T-cell (primary cell): ENCODE measurements at regions not wholly inside any gene's neighbourhood (a gene's known extent, or its start where the extent isn't known, plus 50 kb on each side); places are given as distances from the start of the nearest gene placed in this dataset.
"Not testable (repeated sequence)": the region's sequence is repeated elsewhere in the genome, so short reads cannot be mapped to it uniquely, and the experiment has no call there.

Source experiments
- ATAC-seq, 4 experiments: fragments of 200-7000 bp in 3 of 4; fragments of 150-1000 bp in 1 of 4; cut with Tn5 transposase; replicated peaks in 1 of 4; 1 replicate in 3 of 4; 2 replicates in 1 of 4; pipeline ENCODE4 v1.10.0; 2021; ENCODE audit warnings: moderate library complexity in 3 of 4, mild to moderate bottlenecking in 2 of 4, moderate number of reproducible peaks in 1 of 4
- CTCF ChIA-PET, 2 donors: fragments of 300-600 bp; sonication (Branson Sonifier 250); formaldehyde crosslinking; loops; one replicate each; lab custom pipeline; 2022; ENCODE audit warnings: antibody characterized with exemption in 2 of 2; lab: Charles Lee
- POLR2A ChIA-PET, 2 donors: fragments of 300-600 bp; sonication (Branson Sonifier 250); formaldehyde crosslinking; loops; one replicate each; lab custom pipeline; 2022; ENCODE audit warnings: antibody characterized with exemption in 2 of 2; lab: Charles Lee
- DNase-seq, 35 experiments: peaks; one replicate each; pipeline versions ENCODE4 v3.0.0 to v3.0.0-alpha.2; 2013 to 2023
- H3K27ac ChIP-seq: one replicate; pipeline ENCODE4 v1.5.1; 2013; ENCODE audit warnings: low read length
- H3K27me3 ChIP-seq, 2 experiments: replicated peaks in 1 of 2; 1 replicate in 1 of 2; 2 replicates in 1 of 2; pipeline versions ENCODE4 v1.6.1 to v1.7.0; 2013; ENCODE audit warnings: low read length in 1 of 2, mixed read lengths in 1 of 2; ENCODE audit not compliant: control insufficient read depth in 2 of 2, insufficient read depth in 2 of 2; ENCODE audit errors: extremely low read depth in 1 of 2
- H3K36me3 ChIP-seq, 2 donors: 1 replicate in 1 of 2; 2 replicates in 1 of 2; pipeline versions ENCODE4 v1.6.1 to v1.7.0; 2013; ENCODE audit warnings: low read length in 1 of 2; ENCODE audit not compliant: control insufficient read depth in 2 of 2, insufficient read depth in 1 of 2; ENCODE audit errors: extremely low read depth in 1 of 2
- H3K4me1 ChIP-seq, 2 experiments: 1 replicate in 1 of 2; 2 replicates in 1 of 2; pipeline versions ENCODE4 v1.6.1 to v1.7.0; 2013; ENCODE audit warnings: low read length in 2 of 2, mixed read lengths in 1 of 2; ENCODE audit not compliant: insufficient read depth in 2 of 2, control insufficient read depth in 1 of 2; ENCODE audit errors: extremely low read depth in 1 of 2
- H3K4me3 ChIP-seq, 2 donors: 1 replicate in 1 of 2; 2 replicates in 1 of 2; pipeline versions ENCODE4 v1.5.1 to v1.7.0; 2013; ENCODE audit warnings: mild to moderate bottlenecking in 2 of 2, low read length in 1 of 2, moderate library complexity in 1 of 2; ENCODE audit not compliant: control insufficient read depth in 1 of 2; ENCODE audit errors: extremely low read depth in 1 of 2
- H3K9me3 ChIP-seq: 2 replicates; pipeline ENCODE4 v1.7.0; 2013
- H3K27ac Mint-ChIP-seq, 2 donors: one replicate each; pipeline ENCODE4 v1.8.0; 2020 to 2021; ENCODE audit warnings: mild to moderate bottlenecking in 2 of 2, mixed read lengths in 2 of 2
- H3K27me3 Mint-ChIP-seq, 2 donors: one replicate each; pipeline ENCODE4 v1.8.0; 2021 to 2022; ENCODE audit warnings: mixed read lengths in 2 of 2
- H3K36me3 Mint-ChIP-seq: one replicate; pipeline ENCODE4 v1.8.0; 2021; ENCODE audit warnings: mixed read lengths
- H3K4me1 Mint-ChIP-seq, 3 donors: one replicate each; pipeline ENCODE4 v1.8.0; 2020 to 2022; ENCODE audit warnings: mixed read lengths in 3 of 3, mild to moderate bottlenecking in 1 of 3
- H3K4me3 Mint-ChIP-seq, 3 donors: one replicate each; pipeline ENCODE4 v1.8.0; 2020 to 2022; ENCODE audit warnings: mild to moderate bottlenecking in 3 of 3, mixed read lengths in 3 of 3, moderate library complexity in 3 of 3
- H3K9me3 Mint-ChIP-seq, 3 donors: one replicate each; pipeline ENCODE4 v1.8.0; 2020 to 2022; ENCODE audit warnings: mixed read lengths in 3 of 3
- WGBS: methylation state at CpG from one replicate; pipeline ENCODE4 v1.1.5; 2013; ENCODE audit warnings: missing lambda C conversion rate; ENCODE audit not compliant: insufficient coverage; 5-methylcytosine and 5-hydroxymethylcytosine counted together

GRCh38 chr15:34653326-34653725, 69.9 kb upstream of the GOLGA8B start:
- H3K4me1 Mint-ChIP-seq, H3K9me3 Mint-ChIP-seq, ATAC-seq, H3K4me1 ChIP-seq, POLR2A ChIA-PET, H3K27ac Mint-ChIP-seq, H3K36me3 ChIP-seq, H3K9me3 ChIP-seq, H3K4me3 Mint-ChIP-seq, CTCF ChIA-PET, H3K27me3 ChIP-seq, DNase-seq, H3K4me3 ChIP-seq, H3K36me3 Mint-ChIP-seq, H3K27ac ChIP-seq: not testable (repeated sequence)
- H3K27me3 Mint-ChIP-seq: peaks cover 18 to 29% of the 10 kb centered on the region in 2 donors
- WGBS: no CpG with 5 or more reads among the region's 3 CpGs

GRCh38 chr15:34652726-34653033, 69.2 kb upstream of the GOLGA8B start:
- no peaks in the 10 kb centered on the region for H3K36me3 ChIP-seq
- H3K27me3 ChIP-seq: no peaks in the 10 kb centered on the region
- H3K9me3 Mint-ChIP-seq: no peaks in the 10 kb centered on the region
- H3K36me3 Mint-ChIP-seq: no peaks in the 10 kb centered on the region
- H3K4me3 ChIP-seq: no peak overlapping the region
- H3K4me1 Mint-ChIP-seq: peaks cover 2 to 5% (median 4%) of the 10 kb centered on the region in 3 donors
- no peak overlapping the region for H3K4me3 Mint-ChIP-seq
- peaks cover 16 to 27% of the 10 kb centered on the region in 2 donors for H3K27me3 Mint-ChIP-seq
- H3K27ac ChIP-seq: no peak overlapping the region
- no peak for DNase-seq
- H3K27ac Mint-ChIP-seq: no peak overlapping the region
- ATAC-seq: no peak
- H3K9me3 ChIP-seq: no peaks in the 10 kb centered on the region
- POLR2A ChIA-PET: no interaction called here
- no peaks in the 10 kb centered on the region for H3K4me1 ChIP-seq
- CTCF ChIA-PET: no interaction called here

DNA sequence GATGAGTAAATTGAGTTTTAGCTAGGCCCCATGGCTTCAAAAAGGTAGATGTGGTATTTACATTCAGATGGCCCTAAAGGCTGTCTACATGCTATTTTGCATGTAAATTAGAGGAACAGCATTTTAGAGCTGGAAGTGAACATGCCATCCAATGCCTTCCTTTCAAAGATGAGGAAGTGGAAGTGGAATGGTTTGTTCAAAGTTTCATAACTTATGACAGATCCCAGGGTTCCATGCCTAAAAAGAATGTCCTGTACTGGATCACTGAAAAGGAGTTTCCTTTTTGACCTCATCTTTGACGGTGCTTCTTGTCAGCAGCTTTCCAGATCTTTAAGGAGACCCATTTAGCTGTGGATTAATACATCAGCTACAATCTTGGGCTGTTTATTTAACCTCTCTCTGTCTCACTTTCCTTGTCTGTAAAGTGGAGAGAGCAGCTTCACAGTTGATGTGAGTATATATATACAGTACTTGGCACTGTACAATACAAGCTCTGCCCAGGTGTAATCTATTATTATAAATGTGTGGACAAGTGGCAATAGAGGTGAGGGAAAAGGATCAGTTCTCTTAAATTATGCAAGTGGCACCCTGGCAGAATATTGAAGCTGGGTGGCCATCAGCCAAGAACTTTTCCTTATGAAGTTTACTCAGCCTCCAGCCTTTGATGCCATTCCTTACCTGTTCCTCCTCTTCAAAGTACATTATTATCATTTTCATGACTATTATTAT, 68.7 kb upstream of the GOLGA8B start:
- ChIA-PET CTCF (no interaction called here), POLR2A (no interaction called here)
- Histone ChIP-seq H3K9me3 (no peaks in the 10 kb centered on the region), H3K4me3 (no peak overlapping the region), H3K27ac (no peak overlapping the region), H3K4me1 (no peaks in the 10 kb centered on the region), H3K27me3 (no peaks in the 10 kb centered on the region), H3K36me3 (no peaks in the 10 kb centered on the region)
- ATAC-seq (no peak), DNase-seq (no peak)
- Mint-ChIP-seq H3K36me3 (no peaks in the 10 kb centered on the region), H3K9me3 (no peaks in the 10 kb centered on the region), H3K27me3 (peaks cover 13 to 22% of the 10 kb centered on the region in 2 donors), H3K4me1 (peaks cover 2 to 5% (median 4%) of the 10 kb centered on the region in 3 donors), H3K27ac (no peak overlapping the region), H3K4me3 (no peak overlapping the region)
- WGBS: no CpG with 5 or more reads among the region's 1 CpG

DNA sequence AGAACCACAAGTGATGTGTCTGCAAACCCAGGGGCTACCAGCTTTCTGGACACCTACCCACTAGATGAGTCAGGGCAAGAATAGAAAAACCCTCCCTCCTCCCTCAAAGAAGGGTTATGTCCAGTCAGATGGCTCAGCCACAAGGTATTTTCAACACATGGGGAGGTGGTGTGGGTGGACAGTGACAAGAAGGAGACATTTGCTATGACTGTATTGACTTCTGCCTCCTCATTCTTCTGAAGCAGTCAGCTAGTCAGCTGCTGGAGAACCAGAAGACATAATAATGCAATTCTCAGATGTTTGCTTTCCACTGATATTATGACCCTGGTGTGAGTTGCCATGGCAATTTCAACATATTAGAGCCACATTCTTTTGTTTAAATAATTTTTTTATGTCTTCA, 66.7 kb upstream of the GOLGA8B start:
- ATAC-seq (no peak), DNase-seq (no peak)
- H3K27me3 Mint-ChIP-seq: peaks cover 7 to 13% of the 10 kb centered on the region in 2 donors
- H3K4me3 Mint-ChIP-seq: no peak overlapping the region
- Histone ChIP-seq H3K9me3 (no peaks in the 10 kb centered on the region), H3K4me3 (no peak overlapping the region), H3K4me1 (no peaks in the 10 kb centered on the region), H3K27me3 (no peaks in the 10 kb centered on the region), H3K27ac (no peak overlapping the region), H3K36me3 (no peaks in the 10 kb centered on the region)
- H3K9me3 Mint-ChIP-seq: no peaks in the 10 kb centered on the region
- H3K4me1 Mint-ChIP-seq: peaks cover 2 to 5% (median 4%) of the 10 kb centered on the region in 3 donors
- no peak overlapping the region for H3K27ac Mint-ChIP-seq
- H3K36me3 Mint-ChIP-seq: no peaks in the 10 kb centered on the region
- ChIA-PET POLR2A (no interaction called here), CTCF (no interaction called here)

GRCh38 chr15:34648294-34648631, 64.8 kb upstream of the GOLGA8B start:
- Histone ChIP-seq H3K27ac (no peak overlapping the region), H3K36me3 (no peaks in the 10 kb centered on the region), H3K4me1 (no peaks in the 10 kb centered on the region), H3K27me3 (peaks cover 0 to under 1% of the 10 kb centered on the region in 2 experiments), H3K4me3 (no peak overlapping the region), H3K9me3 (no peaks in the 10 kb centered on the region)
- Mint-ChIP-seq H3K36me3 (no peaks in the 10 kb centered on the region), H3K9me3 (peaks cover 0 to 4% (median 3%) of the 10 kb centered on the region in 3 donors), H3K27me3 (peaks cover 11 to 24% of the 10 kb centered on the region in 2 donors), H3K27ac (no peak overlapping the region), H3K4me3 (no peak overlapping the region), H3K4me1 (peaks cover 2 to 5% (median 4%) of the 10 kb centered on the region in 3 donors)
- WGBS: 81% methylated on average over 2 of the region's 4 CpGs
- ATAC-seq (no peak), DNase-seq (no peak)
- ChIA-PET POLR2A (no interaction called here), CTCF (interaction anchor here in 1 of 2 donors (0.6 kb wide), 1 partner anchor 798 kb away, joined by 5 read pairs; no protein-coding TSS in a partner anchor)

DNA sequence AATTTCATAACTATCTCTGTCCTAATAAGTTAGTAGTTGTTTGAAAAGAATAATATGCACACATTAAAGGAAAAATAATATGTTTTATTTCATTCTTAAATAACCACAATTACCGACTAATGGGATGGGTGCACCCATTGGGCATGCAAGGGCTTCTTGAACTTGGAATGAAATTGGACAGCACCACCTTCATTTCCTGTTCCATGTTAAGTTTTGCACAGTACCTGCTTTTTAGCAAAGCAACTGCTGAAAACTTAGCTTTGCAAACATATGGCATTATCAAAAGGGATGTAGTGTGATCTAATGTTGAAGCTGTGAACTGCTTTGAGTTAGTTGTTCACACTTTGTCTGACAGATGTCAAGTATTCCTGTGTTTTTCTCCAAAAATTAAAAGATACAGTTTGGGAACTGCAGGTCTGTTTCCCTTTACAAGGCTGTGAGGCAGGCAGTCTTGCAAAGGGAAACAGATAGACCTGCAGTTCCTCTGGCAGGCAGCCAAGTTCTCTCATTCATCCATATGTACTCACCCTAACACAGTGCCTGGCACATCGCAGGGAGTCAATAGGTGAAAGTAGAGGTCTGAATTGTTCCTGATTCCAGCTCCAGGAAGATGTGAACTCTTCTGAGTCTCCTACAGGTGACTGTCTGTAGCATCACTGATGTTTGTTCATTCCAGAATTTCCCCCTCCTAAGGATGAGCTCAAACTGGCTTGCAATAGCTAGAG, 64.3 kb upstream of the GOLGA8B start:
- no peak overlapping the region for H3K4me3 Mint-ChIP-seq
- Histone ChIP-seq H3K36me3 (no peaks in the 10 kb centered on the region), H3K4me1 (no peaks in the 10 kb centered on the region), H3K4me3 (no peak overlapping the region), H3K9me3 (no peaks in the 10 kb centered on the region), H3K27ac (no peak overlapping the region), H3K27me3 (peaks cover 0 to 3% of the 10 kb centered on the region in 2 experiments)
- H3K9me3 Mint-ChIP-seq: peaks cover 0 to 4% (median 3%) of the 10 kb centered on the region in 3 donors
- H3K27ac Mint-ChIP-seq: no peak overlapping the region
- ChIA-PET CTCF (interaction anchor here in 1 of 2 donors (0.6 kb wide), 1 partner anchor 799 kb away, joined by 5 read pairs; no protein-coding TSS in a partner anchor), POLR2A (no interaction called here)
- H3K36me3 Mint-ChIP-seq: no peaks in the 10 kb centered on the region
- DNase-seq: peak in 1 of 35 experiments; percentile 4
- H3K4me1 Mint-ChIP-seq: peaks cover 2 to 4% (median 4%) of the 10 kb centered on the region in 3 donors
- H3K27me3 Mint-ChIP-seq: peaks cover 11 to 24% of the 10 kb centered on the region in 2 donors
- no CpG with 5 or more reads among the region's 2 CpGs for WGBS
- no peak for ATAC-seq
